ENCODE measurements at regions not wholly inside any gene's neighbourhood (a gene's known extent, or its start where the extent isn't known, plus 50 kb on each side); places are given as distances from the start of the nearest gene placed in this dataset.

DNA sequence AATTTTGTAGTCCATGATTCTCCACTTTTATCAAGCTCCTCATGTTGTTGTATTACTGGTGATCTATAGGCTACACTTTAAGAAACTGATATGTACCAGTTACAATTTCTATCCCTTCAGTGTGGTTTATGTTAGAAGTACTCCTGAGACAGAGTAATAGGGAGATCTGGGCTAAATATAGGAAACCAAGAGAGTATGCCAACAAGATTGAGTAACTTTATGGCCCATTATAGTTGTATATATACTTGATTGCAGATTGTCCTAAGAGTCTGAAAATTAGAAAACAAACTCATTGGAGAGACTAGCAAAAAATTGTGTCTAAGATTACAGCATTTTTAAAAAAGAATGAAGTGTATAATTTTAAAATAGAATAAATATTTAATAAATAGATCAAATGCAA, 605.6 kb downstream of the XIRP2 start:
- no peak for DNase-seq

DNA sequence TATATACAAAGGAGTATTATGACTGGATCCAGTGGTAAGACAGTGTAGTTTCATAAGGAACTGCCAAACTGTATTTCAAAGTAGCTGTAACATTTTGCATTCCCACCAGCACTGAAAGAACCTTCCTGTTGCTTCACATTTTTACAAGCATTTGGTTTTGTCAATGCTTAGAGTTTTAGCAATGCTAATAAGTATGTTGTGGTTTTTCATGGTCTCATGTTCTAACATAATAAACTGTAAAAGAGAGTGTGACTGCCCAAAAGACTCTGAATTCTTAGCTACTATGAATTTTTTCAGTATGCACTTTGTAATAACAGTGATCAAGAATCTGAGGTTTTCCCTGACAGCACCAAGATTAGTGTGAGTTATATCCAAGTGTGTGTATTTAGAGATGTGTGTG, 604.2 kb downstream of the XIRP2 start:
- no peak for DNase-seq

DNA sequence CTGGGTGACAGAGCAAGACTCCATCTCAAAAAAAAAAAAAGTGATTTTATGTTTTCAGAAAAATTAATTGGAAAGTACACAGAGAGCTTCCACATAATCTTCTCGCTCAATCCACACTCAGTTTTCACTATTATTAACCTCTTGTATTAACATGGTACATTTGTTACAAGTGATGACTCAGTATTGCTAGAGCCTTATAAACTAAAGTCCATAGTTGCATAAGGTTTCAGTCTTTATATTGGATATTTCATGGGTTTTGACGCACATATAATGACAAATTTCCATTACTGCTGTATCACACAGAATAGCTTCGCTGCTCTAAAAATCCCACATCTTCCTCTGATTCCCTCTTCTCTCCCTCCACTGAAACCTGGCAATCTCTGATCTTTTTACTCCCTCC, 603.5 kb downstream of the XIRP2 start:
- no peak for DNase-seq

- no peak for DNase-seq
These were observed 602.2 kb downstream of the XIRP2 start for GRCh38 chr2:167490455-167490854.

- DNase-seq = no peak
These were observed 601.0 kb downstream of the XIRP2 start for GRCh38 chr2:167489325-167489724.

GRCh38 chr2:167487728-167488127, 599.4 kb downstream of the XIRP2 start:
- no peak for DNase-seq

- no peak for DNase-seq
These were observed 596.6 kb downstream of the XIRP2 start for GRCh38 chr2:167484875-167485274.

DNA sequence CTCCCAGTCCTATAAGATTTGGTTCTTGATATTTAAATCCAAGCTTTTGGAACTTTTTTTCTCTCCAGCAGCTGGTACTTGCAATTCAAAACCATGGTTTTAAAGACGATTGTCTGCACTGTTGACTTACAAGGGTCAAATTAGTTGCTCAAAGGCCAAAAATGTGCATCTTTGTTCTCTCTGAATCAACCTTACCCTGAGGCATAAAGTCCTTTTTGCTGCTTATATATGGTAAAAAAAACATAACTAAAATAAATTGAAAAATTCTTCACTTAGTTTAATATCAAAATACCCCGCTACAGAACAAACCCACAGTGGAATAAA, 592.7 kb downstream of the XIRP2 start:
- DNase-seq = no peak

DNA sequence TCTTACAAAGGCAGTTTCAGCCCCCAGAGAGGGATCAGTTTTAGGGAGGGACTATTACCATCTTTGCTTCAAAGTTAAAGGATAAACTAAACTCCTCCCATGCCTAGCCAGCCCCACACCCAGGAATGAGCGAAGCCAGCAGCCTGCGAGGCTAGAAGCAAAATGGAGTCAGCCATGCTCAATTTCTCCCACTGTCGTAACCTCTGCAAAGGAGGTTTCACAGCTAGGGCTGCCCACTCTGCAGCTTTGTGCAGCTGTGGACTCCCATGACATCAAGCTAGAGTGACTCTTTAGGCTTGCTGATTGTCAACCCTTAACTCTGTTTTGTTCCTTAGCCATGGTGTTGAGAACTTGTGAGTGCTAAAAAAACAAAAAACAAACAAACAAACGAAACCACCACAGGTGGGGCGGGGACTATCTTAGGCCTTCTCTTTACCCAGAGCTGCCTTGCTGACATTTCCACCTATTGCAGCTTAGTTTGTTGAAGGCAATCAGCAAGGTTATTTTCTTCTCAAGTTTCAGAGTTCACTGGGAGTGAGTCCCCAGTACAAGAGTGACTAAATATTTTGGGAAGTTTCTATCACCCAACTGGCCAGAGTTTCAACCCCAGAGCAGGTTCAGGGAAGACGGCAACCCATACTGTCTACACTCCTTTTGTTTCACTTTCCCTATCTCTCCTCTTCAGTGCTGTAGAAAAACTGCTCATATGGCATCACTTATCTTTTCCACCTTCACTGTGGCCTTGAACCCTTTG, 592.1 kb downstream of the XIRP2 start:
- DNase-seq = no peak

GRCh38 chr2:167478196-167478595, 589.9 kb downstream of the XIRP2 start:
- no peak for DNase-seq

DNA sequence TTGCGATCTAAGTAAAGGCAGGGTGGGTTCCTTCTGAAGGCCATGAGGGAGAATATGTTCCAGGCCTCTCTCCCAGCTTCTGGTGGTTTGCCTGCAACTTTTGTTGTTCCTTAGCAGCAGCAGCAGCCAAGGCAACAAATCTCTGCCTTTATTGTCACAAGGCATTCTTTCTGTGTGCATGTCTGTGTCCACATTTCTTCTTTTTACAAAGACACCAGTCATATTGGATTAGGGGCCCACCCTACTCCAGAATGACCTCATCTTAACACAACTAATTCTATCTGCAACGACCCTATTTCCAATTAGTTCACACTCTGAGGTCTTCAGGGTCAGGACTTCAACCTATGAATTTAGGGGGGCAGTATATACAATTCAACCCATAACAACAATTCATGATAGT, 587.5 kb downstream of the XIRP2 start:
- DNase-seq = no peak

- DNase-seq = no peak
These were observed 583.5 kb downstream of the XIRP2 start for GRCh38 chr2:167471734-167472133.

DNA sequence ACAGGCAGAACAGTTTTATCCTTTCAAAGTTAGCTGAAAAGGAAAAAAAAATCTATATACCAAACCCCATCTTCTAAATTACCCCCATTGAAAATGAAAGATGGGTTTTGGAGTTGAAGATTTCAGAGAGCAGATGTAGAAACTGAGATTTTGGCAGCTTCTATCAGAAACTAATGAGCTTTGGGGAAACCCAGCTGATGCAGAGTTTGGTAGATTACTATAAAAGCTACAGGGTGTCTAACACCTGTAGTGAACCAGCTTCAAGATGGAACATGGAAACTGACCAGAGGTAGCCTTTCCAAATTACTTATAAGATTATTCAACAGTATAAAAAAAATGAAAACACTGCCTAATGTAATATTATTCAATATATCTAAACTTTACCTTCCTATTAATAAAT, 583.1 kb downstream of the XIRP2 start:
- no peak for DNase-seq

DNA sequence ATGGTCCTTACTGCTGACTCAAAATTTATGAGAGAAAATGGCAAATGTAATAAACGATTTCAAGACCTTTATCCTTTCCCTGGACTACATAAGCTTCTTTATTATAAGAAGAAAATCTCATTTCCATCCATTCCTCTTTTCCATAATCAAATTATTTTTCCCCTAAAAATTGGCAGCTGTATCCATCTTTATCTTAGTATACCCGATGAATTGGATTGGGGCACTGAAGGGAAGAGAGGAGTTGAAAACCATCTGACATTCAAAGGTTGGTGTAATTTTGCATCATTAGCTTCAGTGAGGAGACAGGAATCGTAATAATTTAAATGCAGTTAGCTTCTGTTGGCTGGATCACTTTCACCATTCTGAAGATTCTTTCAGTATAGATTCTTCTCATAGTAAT, 574.1 kb downstream of the XIRP2 start:
- no peak for DNase-seq

- no peak for DNase-seq
These were observed 565.8 kb downstream of the XIRP2 start for GRCh38 chr2:167454036-167454435.

GRCh38 chr2:167451496-167452289, 563.4 kb downstream of the XIRP2 start:
- DNase-seq = no peak

- no peak for DNase-seq
These were observed 562.1 kb downstream of the XIRP2 start for GRCh38 chr2:167450364-167450763.

- no peak for DNase-seq
These were observed 552.1 kb downstream of the XIRP2 start for GRCh38 chr2:167440382-167440781.

DNA sequence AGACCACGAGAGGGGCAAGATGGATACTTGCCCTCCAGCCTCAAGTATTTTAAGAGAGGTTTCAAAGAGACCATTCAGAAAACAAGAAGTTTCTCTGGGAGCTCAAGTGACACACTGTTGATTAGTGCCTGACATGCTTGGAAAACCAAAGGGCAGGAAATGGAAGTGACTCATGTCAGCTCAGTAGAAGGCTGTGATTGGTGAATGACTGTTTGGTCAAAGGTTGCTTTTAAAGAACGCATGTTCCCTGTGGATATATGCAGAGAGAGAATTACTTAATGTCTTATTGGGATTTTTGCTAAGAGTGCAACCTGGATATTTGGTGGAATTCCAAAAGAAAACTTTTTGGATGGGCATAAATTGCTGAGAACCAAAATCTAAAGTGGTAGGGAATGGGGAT, 549.9 kb downstream of the XIRP2 start:
- no peak for DNase-seq

GRCh38 chr2:167431949-167432348, 543.7 kb downstream of the XIRP2 start:
- no peak for DNase-seq

- no peak for DNase-seq
These were observed 542.2 kb downstream of the XIRP2 start for GRCh38 chr2:167430447-167430846.

DNA sequence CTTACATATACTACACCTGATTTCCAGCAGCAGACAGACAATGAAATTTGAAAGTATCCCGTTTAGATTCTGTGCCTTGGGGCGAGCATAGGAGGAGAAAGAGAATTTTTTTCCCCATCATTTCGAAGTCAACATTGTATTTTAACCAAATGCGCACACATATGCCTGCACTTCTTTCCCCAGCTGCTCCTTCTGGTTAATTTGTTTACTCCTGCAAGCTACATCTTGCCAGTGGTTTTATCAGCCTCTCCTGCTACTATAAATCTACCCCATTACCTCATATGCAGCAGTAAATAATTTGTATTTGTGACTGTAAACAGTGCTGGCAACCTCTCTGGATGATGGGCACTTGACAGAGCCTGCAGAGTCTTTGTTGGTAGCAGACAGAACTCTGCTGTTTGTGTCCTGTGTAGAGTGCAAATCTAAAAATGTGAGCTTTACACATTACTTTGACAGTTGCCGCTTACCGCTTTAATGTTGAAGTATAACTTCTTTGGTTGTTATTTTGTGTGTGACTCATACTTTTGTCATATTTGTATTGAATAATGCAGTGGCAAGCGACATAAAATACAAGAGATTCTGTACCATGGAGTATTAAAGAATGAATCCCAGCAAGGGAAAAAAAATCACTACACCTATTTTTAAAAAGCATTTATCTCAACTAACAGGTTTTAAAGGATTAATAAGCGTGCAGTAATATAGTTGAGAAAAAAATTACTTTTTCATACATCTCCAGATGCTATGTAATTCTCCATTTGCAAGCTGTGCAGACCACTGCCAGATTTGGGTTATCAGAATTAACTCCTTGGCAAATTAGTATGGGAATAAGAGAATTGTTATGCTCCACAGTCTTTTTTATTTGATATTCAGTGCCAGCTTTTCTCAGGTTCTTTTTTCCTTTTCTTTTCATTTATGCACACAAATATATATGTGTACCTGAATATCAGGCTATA, 536.8 kb downstream of the XIRP2 start:
- DNase-seq = no peak

DNA sequence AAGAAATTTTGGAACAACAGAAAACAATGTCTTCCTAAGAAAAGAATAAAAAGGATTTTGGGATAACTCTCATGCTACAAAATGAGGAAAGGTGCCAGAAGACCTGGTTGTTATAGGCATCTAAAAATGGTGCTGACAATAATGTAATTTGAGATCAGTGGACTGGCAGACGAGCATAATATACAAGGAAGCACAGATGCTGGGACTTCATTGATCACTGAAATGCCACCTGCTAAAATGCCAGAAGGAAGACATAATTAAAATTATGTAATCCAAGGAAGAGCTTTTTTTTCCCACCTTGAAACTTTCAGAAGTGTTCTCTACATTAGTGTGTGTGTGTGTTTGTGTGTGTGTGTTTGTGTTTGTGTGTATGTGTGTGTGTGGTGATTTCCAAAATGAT, 535.9 kb downstream of the XIRP2 start:
- no peak for DNase-seq

Measured in suppressor macrophage (primary cell).